Peyer's patch (tissue), 4 donors: ENCODE measurements at regions not wholly inside any gene's neighbourhood (a gene's known extent, or its start where the extent isn't known, plus 50 kb on each side); places are given as distances from the start of the nearest gene placed in this dataset.
A peak's percentile ranks its signal among the peaks of the same experiment; 100 is the strongest.

Experiments
- DNase-seq, 3 donors: peaks; one replicate each; pipeline ENCODE4 v3.0.0-alpha.2; 2017 to 2019
- H3K27ac ChIP-seq, 4 donors: fragments of 200-600 bp; sonication (generic); one replicate each; pipeline ENCODE4 v1.5.1; 2016 to 2019
- H3K27me3 ChIP-seq, 2 donors: fragments of 200-600 bp; sonication (generic); one replicate each; pipeline ENCODE4 v1.5.1; 2019
- H3K36me3 ChIP-seq, 3 donors: fragments of 200-600 bp; sonication (generic); one replicate each; pipeline ENCODE4 v1.5.1; 2016 to 2019
- H3K4me1 ChIP-seq, 4 donors: fragments of 200-600 bp; sonication (generic); one replicate each; pipeline ENCODE4 v1.5.1; 2016 to 2019
- H3K4me3 ChIP-seq, 4 donors: fragments of 200-600 bp; sonication (generic); 1 replicate in 3 of 4; 2 replicates in 1 of 4; pipeline ENCODE4 v1.5.1; 2016 to 2019; ENCODE audit warnings: mild to moderate bottlenecking in 1 of 4
- H3K9me3 ChIP-seq, 4 donors: fragments of 200-600 bp; sonication (generic); one replicate each; pipeline ENCODE4 v1.5.1; 2016 to 2019; ENCODE audit warnings: mild to moderate bottlenecking in 1 of 4
- CTCF ChIP-seq, 6 experiments: fragments of 450-650 bp in 4 of 6; fragments of 200-600 bp in 2 of 6; sonication (generic) in 1 of 6; IDR thresholded peaks; one replicate each; pipeline ENCODE4 v1.5.1; 2017 to 2019; ENCODE audit warnings: antibody characterized with exemption in 6 of 6, mild to moderate bottlenecking in 3 of 6, moderate library complexity in 1 of 6
- POLR2A ChIP-seq, 2 donors: fragments of 450-650 bp; IDR thresholded peaks; one replicate each; pipeline ENCODE4 v1.5.1; 2017; ENCODE audit warnings: antibody characterized with exemption in 2 of 2, mild to moderate bottlenecking in 2 of 2, moderate library complexity in 2 of 2

GRCh38 chr13:105144936-105145335 lies 1390.5 kb downstream of the EFNB2 start:
- H3K4me1 ChIP-seq, result no peaks in the 10 kb centered on the region
- no peaks in the 10 kb centered on the region for H3K9me3 ChIP-seq
- TF ChIP-seq POLR2A (IDR thresholded peaks at IDR 0.05) (no peak), CTCF (IDR thresholded peaks at IDR 0.05) (no peak)
- H3K4me3 ChIP-seq, result no peak overlapping the region
- H3K27me3 ChIP-seq, result no peaks in the 10 kb centered on the region
- DNase-seq, result no peak
- no peak overlapping the region for H3K27ac ChIP-seq
- H3K36me3 ChIP-seq, result no peaks in the 10 kb centered on the region

GRCh38 chr13:105144020-105144419 lies 1391.4 kb downstream of the EFNB2 start:
- H3K27me3 ChIP-seq, result no peaks in the 10 kb centered on the region
- no peak for TF ChIP-seq CTCF (IDR thresholded peaks at IDR 0.05)
- TF ChIP-seq POLR2A (IDR thresholded peaks at IDR 0.05), result no peak
- H3K27ac ChIP-seq, result no peak overlapping the region
- H3K36me3 ChIP-seq, result no peaks in the 10 kb centered on the region
- no peaks in the 10 kb centered on the region for H3K9me3 ChIP-seq
- no peak overlapping the region for H3K4me3 ChIP-seq
- DNase-seq, result no peak
- H3K4me1 ChIP-seq, result no peaks in the 10 kb centered on the region

- H3K4me1 ChIP-seq, result no peaks in the 10 kb centered on the region
- no peaks in the 10 kb centered on the region for H3K36me3 ChIP-seq
- TF ChIP-seq POLR2A (IDR thresholded peaks at IDR 0.05), result no peak
- TF ChIP-seq CTCF (IDR thresholded peaks at IDR 0.05), result no peak
- H3K4me3 ChIP-seq, result no peak overlapping the region
- no peak for DNase-seq
- H3K27ac ChIP-seq, result no peak overlapping the region
- no peaks in the 10 kb centered on the region for H3K9me3 ChIP-seq
- H3K27me3 ChIP-seq, result no peaks in the 10 kb centered on the region
These were observed 1392.9 kb downstream of the EFNB2 start for GRCh38 chr13:105142556-105142955.

- DNase-seq, result peak in 2 of 3 donors; percentile 65 to 67
- peak overlapping the region; percentile 22 to 47 (median 38) for H3K4me3 ChIP-seq
- no peaks in the 10 kb centered on the region for H3K27me3 ChIP-seq
- no peaks in the 10 kb centered on the region for H3K36me3 ChIP-seq
- no peaks in the 10 kb centered on the region for H3K4me1 ChIP-seq
- no peaks in the 10 kb centered on the region for H3K9me3 ChIP-seq
- TF ChIP-seq POLR2A (IDR thresholded peaks at IDR 0.05), result no peak
- peak in 3 of 6 experiments; percentile 5 to 11 (median 9) for TF ChIP-seq CTCF (IDR thresholded peaks at IDR 0.05)
- peak overlapping the region; percentile 35 to 73 (median 58) for H3K27ac ChIP-seq
These were observed 1395.8 kb downstream of the EFNB2 start for GRCh38 chr13:105139380-105140285.

GRCh38 chr13:105139048-105139379 lies 1396.4 kb downstream of the EFNB2 start:
- Histone ChIP-seq H3K9me3 (no peaks in the 10 kb centered on the region), H3K4me1 (no peaks in the 10 kb centered on the region), H3K27ac (peak overlapping the region in 3 of 4 donors; percentile 35 to 73 (median 63)), H3K27me3 (no peaks in the 10 kb centered on the region), H3K36me3 (no peaks in the 10 kb centered on the region), H3K4me3 (peak overlapping the region in 2 of 4 donors; percentile 22 to 47)
- DNase-seq, result no peak
- no peak for TF ChIP-seq CTCF (IDR thresholded peaks at IDR 0.05)
- TF ChIP-seq POLR2A (IDR thresholded peaks at IDR 0.05), result no peak
